ENCODE measurements at regions not wholly inside any gene's neighbourhood (a gene's known extent, or its start where the extent isn't known, plus 50 kb on each side); places are given as distances from the start of the nearest gene placed in this dataset.

GRCh38 chr6:33904747-33905065, 100.9 kb upstream of the MLN start:
- TF ChIP-seq PRRX2 (CRISPR knock-in tag; IDR thresholded peaks at IDR 0.05) (no peak), ETV6 (CRISPR knock-in tag; IDR thresholded peaks at IDR 0.05) (no peak), GABPB1 (CRISPR knock-in tag; IDR thresholded peaks at IDR 0.05) (no peak), E2F1 (CRISPR knock-in tag; IDR thresholded peaks at IDR 0.05) (no peak), ZNF512 (CRISPR knock-in tag; IDR thresholded peaks at IDR 0.05; ENCODE audit: borderline replicate concordance) (no peak)
- H3K27me3 Mint-ChIP-seq (ENCODE audit: low read depth): peaks cover 5% of the 10 kb centered on the region
- ATAC-seq: peak; percentile 36; the same call in 1 of the 2 replicates
- POLR2A ChIA-PET: no interaction called here
- DNase-seq (ENCODE audit: low spot score): no peak
- CTCF ChIA-PET: interaction anchor here (1.2 to 1.3 kb wide), 2 partner anchors 54 kb away, joined by 3 to 5 read pairs; no protein-coding TSS in a partner anchor
- no peaks in the 10 kb centered on the region for H3K9me3 Mint-ChIP-seq
- peaks cover 21% of the 10 kb centered on the region for H3K4me1 Mint-ChIP-seq
- H3K36me3 Mint-ChIP-seq: no peaks in the 10 kb centered on the region
- H3K4me3 Mint-ChIP-seq: no peak overlapping the region
- no peak overlapping the region for H3K27ac Mint-ChIP-seq

GRCh38 chr6:33904050-33904746, 100.4 kb upstream of the MLN start:
- Mint-ChIP-seq H3K36me3 (no peaks in the 10 kb centered on the region), H3K27me3 (ENCODE audit: low read depth) (peaks cover 5% of the 10 kb centered on the region), H3K27ac (no peak overlapping the region), H3K4me1 (peaks cover 21% of the 10 kb centered on the region), H3K9me3 (no peaks in the 10 kb centered on the region), H3K4me3 (no peak overlapping the region)
- no peak for DNase-seq (ENCODE audit: low spot score)
- no peak; the same call in none of the 2 replicates for ATAC-seq
- ChIA-PET CTCF (interaction anchor here (1.2 to 1.3 kb wide), 2 partner anchors 53 to 55 kb away, joined by 3 to 5 read pairs; no protein-coding TSS in a partner anchor), POLR2A (no interaction called here)
- no peak for TF ChIP-seq ZNF232 (CRISPR knock-in tag; IDR thresholded peaks at IDR 0.05)
- TF ChIP-seq PRDM15 (CRISPR knock-in tag; IDR thresholded peaks at IDR 0.05): peak; percentile 76

GRCh38 chr6:33903579-33903978, 99.8 kb upstream of the MLN start:
- POLR2A ChIA-PET: no interaction called here
- no peak overlapping the region for H3K4me3 Mint-ChIP-seq
- peaks cover 5% of the 10 kb centered on the region for H3K27me3 Mint-ChIP-seq (ENCODE audit: low read depth)
- ATAC-seq (no peak), DNase-seq (ENCODE audit: low spot score) (no peak)
- no peak overlapping the region for H3K27ac Mint-ChIP-seq
- H3K36me3 Mint-ChIP-seq: no peaks in the 10 kb centered on the region
- peaks cover 21% of the 10 kb centered on the region for H3K4me1 Mint-ChIP-seq
- no peaks in the 10 kb centered on the region for H3K9me3 Mint-ChIP-seq
- TF ChIP-seq ELF4 (CRISPR knock-in tag; IDR thresholded peaks at IDR 0.05; ENCODE audit: low read depth) (no peak), AR (CRISPR knock-in tag; IDR thresholded peaks at IDR 0.05) (no peak), TCF7 (CRISPR knock-in tag; IDR thresholded peaks at IDR 0.05; ENCODE audit: low read depth) (no peak), PRDM15 (CRISPR knock-in tag; IDR thresholded peaks at IDR 0.05) (no peak), RELA (CRISPR knock-in tag; IDR thresholded peaks at IDR 0.05; ENCODE audit: borderline replicate concordance) (no peak), MAX (CRISPR knock-in tag; IDR thresholded peaks at IDR 0.05) (no peak), ZNF423 (CRISPR knock-in tag; IDR thresholded peaks at IDR 0.05) (no peak)
- CTCF ChIA-PET: interaction anchor here (1.6 kb wide), 1 partner anchor 124 kb away, joined by 4 read pairs; no protein-coding TSS in a partner anchor
